Parathyroid adenoma (tissue), 2 donors: ENCODE measurements at regions not wholly inside any gene's neighbourhood (a gene's known extent, or its start where the extent isn't known, plus 50 kb on each side); places are given as distances from the start of the nearest gene placed in this dataset.
"Not testable (repeated sequence)": the region's sequence is repeated elsewhere in the genome, so short reads cannot be mapped to it uniquely, and the experiment has no call there.

ENCODE experiments used
- H2AFZ ChIP-seq: fragments of 300-600 bp; sonication (generic); one replicate; pipeline ENCODE4 v1.7.0; 2017; ENCODE audit warnings: antibody characterized with exemption, mild to moderate bottlenecking
- H3K27ac ChIP-seq: fragments of 300-600 bp; sonication (generic); one replicate; pipeline ENCODE4 v1.7.0; 2017
- H3K27me3 ChIP-seq: fragments of 300-600 bp; sonication (generic); one replicate; pipeline ENCODE4 v1.7.0; 2017; ENCODE audit warnings: low read length; ENCODE audit not compliant: control insufficient read depth, insufficient read depth
- H3K36me3 ChIP-seq: fragments of 300-600 bp; sonication (generic); one replicate; pipeline ENCODE4 v1.7.0; 2017; ENCODE audit warnings: low read length; ENCODE audit not compliant: control insufficient read depth, insufficient read depth
- H3K4me1 ChIP-seq: fragments of 300-600 bp; sonication (generic); one replicate; pipeline ENCODE4 v1.7.0; 2017; ENCODE audit warnings: control low read depth
- H3K4me2 ChIP-seq: fragments of 300-600 bp; sonication (generic); one replicate; pipeline ENCODE4 v1.7.0; 2017; ENCODE audit warnings: low read length
- H3K4me3 ChIP-seq: fragments of 300-600 bp; sonication (generic); one replicate; pipeline ENCODE4 v1.7.0; 2017; ENCODE audit warnings: low read depth, low read length
- H3K79me2 ChIP-seq: fragments of 300-600 bp; sonication (generic); one replicate; pipeline ENCODE4 v1.7.0; 2017; ENCODE audit warnings: control low read depth
- H3K9ac ChIP-seq: fragments of 300-600 bp; sonication (generic); one replicate; pipeline ENCODE4 v1.7.0; 2017; ENCODE audit warnings: mild to moderate bottlenecking
- H3K9me3 ChIP-seq: fragments of 300-600 bp; sonication (generic); one replicate; pipeline ENCODE4 v1.7.0; 2017; ENCODE audit warnings: low read length; ENCODE audit not compliant: control insufficient read depth
- CTCF ChIP-seq: fragments of 300-600 bp; sonication (generic); IDR thresholded peaks from one replicate; pipeline ENCODE4 v1.7.0; 2017; ENCODE audit warnings: antibody characterized with exemption, mild to moderate bottlenecking
- donor health status: primary hyperparathyroidism.

- no peaks in the 10 kb centered on the region for H3K27me3 ChIP-seq
- H3K9me3 ChIP-seq, result no peaks in the 10 kb centered on the region
- no peak overlapping the region for H3K27ac ChIP-seq
- no peak overlapping the region for H3K4me2 ChIP-seq
- no peak overlapping the region for H2AFZ ChIP-seq
- no peak overlapping the region for H3K4me3 ChIP-seq
- H3K79me2 ChIP-seq, result no peaks in the 10 kb centered on the region
- no peak for TF ChIP-seq CTCF
- H3K9ac ChIP-seq, result no peak overlapping the region
- no peaks in the 10 kb centered on the region for H3K36me3 ChIP-seq
- no peaks in the 10 kb centered on the region for H3K4me1 ChIP-seq
Observed at GRCh38 chr2:195146761-195147541, 510.1 kb upstream of the SLC39A10 start.

- TF ChIP-seq CTCF, result no peak
- Histone ChIP-seq H3K27me3 (no peaks in the 10 kb centered on the region), H3K4me2 (no peak overlapping the region), H3K4me1 (no peaks in the 10 kb centered on the region), H3K4me3 (no peak overlapping the region), H3K9me3 (no peaks in the 10 kb centered on the region), H3K36me3 (no peaks in the 10 kb centered on the region), H3K27ac (no peak overlapping the region), H3K79me2 (no peaks in the 10 kb centered on the region), H3K9ac (no peak overlapping the region), H2AFZ (no peak overlapping the region)
Observed at GRCh38 chr2:195138435-195138834, 518.6 kb upstream of the SLC39A10 start.

- not testable (repeated sequence) for H2AFZ ChIP-seq, H3K4me2 ChIP-seq, H3K9ac ChIP-seq, H3K27ac ChIP-seq, H3K4me1 ChIP-seq, H3K79me2 ChIP-seq, H3K27me3 ChIP-seq, H3K9me3 ChIP-seq, H3K4me3 ChIP-seq, H3K36me3 ChIP-seq
Observed at GRCh38 chr2:195125889-195126288, 531.1 kb upstream of the SLC39A10 start.

GRCh38 chr2:195124391-195125079 lies 532.5 kb upstream of the SLC39A10 start:
- no peaks in the 10 kb centered on the region for H3K9me3 ChIP-seq
- no peak overlapping the region for H3K4me3 ChIP-seq
- TF ChIP-seq CTCF, result no peak
- no peaks in the 10 kb centered on the region for H3K79me2 ChIP-seq
- H3K4me2 ChIP-seq, result no peak overlapping the region
- H3K27ac ChIP-seq, result no peak overlapping the region
- no peaks in the 10 kb centered on the region for H3K27me3 ChIP-seq
- no peak overlapping the region for H3K9ac ChIP-seq
- no peaks in the 10 kb centered on the region for H3K4me1 ChIP-seq
- H3K36me3 ChIP-seq, result no peaks in the 10 kb centered on the region
- H2AFZ ChIP-seq, result no peak overlapping the region

- no peak overlapping the region for H3K9ac ChIP-seq
- no peaks in the 10 kb centered on the region for H3K36me3 ChIP-seq
- no peak for TF ChIP-seq CTCF
- no peaks in the 10 kb centered on the region for H3K27me3 ChIP-seq
- no peak overlapping the region for H3K27ac ChIP-seq
- H3K9me3 ChIP-seq, result no peaks in the 10 kb centered on the region
- no peaks in the 10 kb centered on the region for H3K4me1 ChIP-seq
- H3K79me2 ChIP-seq, result no peaks in the 10 kb centered on the region
- no peak overlapping the region for H3K4me3 ChIP-seq
- no peak overlapping the region for H3K4me2 ChIP-seq
- no peak overlapping the region for H2AFZ ChIP-seq
Observed at GRCh38 chr2:195122653-195123052, 534.4 kb upstream of the SLC39A10 start.
